Tibial artery (tissue), 4 donors: ENCODE measurements at regions not wholly inside any gene's neighbourhood (a gene's known extent, or its start where the extent isn't known, plus 50 kb on each side); places are given as distances from the start of the nearest gene placed in this dataset.

ENCODE experiments used
- DNase-seq, 2 donors: peaks; one replicate each; pipeline ENCODE4 v3.0.0-alpha.2; 2019
- H3K27ac ChIP-seq, 2 donors: fragments of 200-600 bp; sonication (generic) in 1 of 2; 1 replicate in 1 of 2; 2 replicates in 1 of 2; pipeline ENCODE4 v1.5.1; 2018 to 2019; ENCODE audit warnings: mild to moderate bottlenecking in 1 of 2
- H3K27me3 ChIP-seq, 2 donors: fragments of 200-600 bp; sonication (generic) in 1 of 2; one replicate each; pipeline versions ENCODE4 v1.5.1 to v1.6.0; 2016 to 2019
- H3K36me3 ChIP-seq, 3 donors: fragments of 200-600 bp; sonication (generic) in 2 of 3; one replicate each; pipeline ENCODE4 v1.5.1; 2016 to 2019; ENCODE audit warnings: mild to moderate bottlenecking in 2 of 3
- H3K4me1 ChIP-seq, 4 donors: fragments of 200-600 bp; sonication (generic) in 2 of 4; 1 replicate in 3 of 4; 2 replicates in 1 of 4; pipeline ENCODE4 v1.5.1; 2016 to 2019
- H3K4me3 ChIP-seq, 2 donors: fragments of 200-600 bp; sonication (generic) in 1 of 2; 1 replicate in 1 of 2; 2 replicates in 1 of 2; pipeline ENCODE4 v1.5.1; 2018 to 2019; ENCODE audit warnings: mild to moderate bottlenecking in 2 of 2
- H3K9me3 ChIP-seq, 3 donors: fragments of 200-600 bp; sonication (generic) in 1 of 3; one replicate each; pipeline ENCODE4 v1.5.1; 2016 to 2019
- CTCF ChIP-seq, 2 experiments: fragments of 200-600 bp in 1 of 2; fragments of 450-650 bp in 1 of 2; IDR thresholded peaks; one replicate each; pipeline ENCODE4 v1.5.1; 2017 to 2019; ENCODE audit warnings: antibody characterized with exemption in 2 of 2, mild to moderate bottlenecking in 1 of 2, moderate library complexity in 1 of 2
- intact Hi-C: fragments of 100-400 bp; cut with DNase I; formaldehyde crosslinking; loops from one replicate; pipeline ENCODE4 v1.15.0; 2023; ENCODE audit warnings: low total_unique reads

- no peak for DNase-seq
- no peak overlapping the region for H3K27ac ChIP-seq
- H3K4me1 ChIP-seq = no peaks in the 10 kb centered on the region
- TF ChIP-seq CTCF (IDR thresholded peaks at IDR 0.05) = no peak
- H3K9me3 ChIP-seq = peaks cover 0 to 19% (median 10%) of the 10 kb centered on the region in 3 donors
- intact Hi-C loops = no loop called here
- H3K36me3 ChIP-seq = no peaks in the 10 kb centered on the region
- H3K27me3 ChIP-seq = no peaks in the 10 kb centered on the region
- H3K4me3 ChIP-seq = no peak overlapping the region
Observed at GRCh38 chrX:42135583-42136228, 212.4 kb upstream of the CASK start.

DNA sequence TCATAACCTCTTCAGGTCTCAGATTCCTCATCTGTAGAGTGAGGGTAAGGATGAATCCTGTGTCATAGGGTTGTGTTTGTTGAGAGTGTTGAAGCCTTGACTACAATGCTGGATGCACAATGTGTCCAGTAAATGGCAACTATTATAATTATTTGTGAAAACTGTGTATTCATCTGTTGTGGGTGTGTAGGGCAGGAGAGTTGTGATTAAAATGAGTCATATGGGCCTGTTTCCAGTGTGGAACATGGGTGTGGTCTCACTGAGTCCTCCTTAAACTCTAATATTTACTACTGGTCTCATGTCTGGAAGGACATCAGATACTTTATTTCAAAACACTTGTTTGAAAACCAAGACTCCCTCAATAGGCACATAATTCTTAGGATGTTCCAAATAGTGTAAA, 208.5 kb upstream of the CASK start:
- TF ChIP-seq CTCF (IDR thresholded peaks at IDR 0.05) = no peak

GRCh38 chrX:42129022-42129940, 205.9 kb upstream of the CASK start:
- Histone ChIP-seq H3K36me3 (no peaks in the 10 kb centered on the region), H3K27me3 (no peaks in the 10 kb centered on the region), H3K9me3 (no peaks in the 10 kb centered on the region), H3K4me3 (no peak overlapping the region), H3K27ac (no peak overlapping the region), H3K4me1 (peaks cover 0 to 4% (median 0%) of the 10 kb centered on the region in 4 donors)
- intact Hi-C loops = no loop called here
- no peak for TF ChIP-seq CTCF (IDR thresholded peaks at IDR 0.05)
- DNase-seq = no peak

More for the DNA sequence above, 208.5 kb upstream of the CASK start:
- Histone ChIP-seq H3K27ac (no peak overlapping the region), H3K36me3 (no peaks in the 10 kb centered on the region), H3K4me3 (no peak overlapping the region), H3K4me1 (peaks cover 0 to 4% (median 0%) of the 10 kb centered on the region in 4 donors), H3K9me3 (peaks cover 0 to 4% (median 0%) of the 10 kb centered on the region in 3 donors), H3K27me3 (no peaks in the 10 kb centered on the region)
- peak in 1 of 2 donors; percentile 26 for DNase-seq
- intact Hi-C loops = no loop called here

GRCh38 chrX:42128587-42128986, 205.2 kb upstream of the CASK start:
- Histone ChIP-seq H3K27me3 (no peaks in the 10 kb centered on the region), H3K27ac (no peak overlapping the region), H3K4me1 (peaks cover 0 to 4% (median 0%) of the 10 kb centered on the region in 4 donors), H3K9me3 (no peaks in the 10 kb centered on the region), H3K36me3 (no peaks in the 10 kb centered on the region), H3K4me3 (no peak overlapping the region)
- intact Hi-C loops = no loop called here
- TF ChIP-seq CTCF (IDR thresholded peaks at IDR 0.05) = no peak
- no peak for DNase-seq

DNA sequence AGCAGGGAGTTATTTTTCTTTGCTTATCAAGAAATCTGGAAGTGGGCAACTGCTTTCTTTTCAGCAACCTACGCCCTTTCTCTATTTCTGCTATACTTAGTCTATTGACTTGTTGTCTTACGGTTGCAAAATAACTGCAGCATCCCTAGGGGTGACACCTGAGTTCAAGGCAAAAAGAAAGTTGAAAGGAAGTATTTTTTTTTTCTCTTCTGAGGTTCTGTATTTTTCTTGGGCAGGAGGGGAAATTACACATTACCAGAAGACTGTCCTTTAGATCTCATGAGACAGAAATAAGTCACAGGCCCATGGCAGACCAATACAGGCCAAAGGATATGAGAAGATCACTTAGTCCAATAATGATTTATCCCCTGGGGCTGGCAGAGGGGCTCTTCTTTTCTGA, 204.7 kb upstream of the CASK start:
- TF ChIP-seq CTCF (IDR thresholded peaks at IDR 0.05) = no peak
- Histone ChIP-seq H3K36me3 (no peaks in the 10 kb centered on the region), H3K27ac (no peak overlapping the region), H3K4me1 (peaks cover 0 to 4% (median 0%) of the 10 kb centered on the region in 4 donors), H3K4me3 (no peak overlapping the region), H3K9me3 (no peaks in the 10 kb centered on the region), H3K27me3 (no peaks in the 10 kb centered on the region)
- intact Hi-C loops = no loop called here
- DNase-seq = no peak
